K562 (cell line): ENCODE measurements at regions not wholly inside any gene's neighbourhood (a gene's known extent, or its start where the extent isn't known, plus 50 kb on each side); places are given as distances from the start of the nearest gene placed in this dataset.

Experiments used
- ATAC-seq: fragments of 200-7000 bp; cut with Tn5 transposase; 3 replicates; pipeline ENCODE4 v1.9.1; 2020; ENCODE audit warnings: moderate library complexity
- BruUV-seq: library from RNA; stranded (reverse); fragments of 400-500 nt; replicated peaks from 2 replicates; lab custom pipeline; 2021; lab: Mats Ljungman, UMichigan
- CTCF ChIA-PET: fragments of 300-600 bp; formaldehyde crosslinking; extraction: SDS; loops from one replicate; lab custom pipeline; 2021; ENCODE audit warnings: low intra/inter-chr PET ratio; lab: Yijun Ruan, JAX
- POLR2A ChIA-PET: fragments of 300-600, 350-650 bp; sonication (Branson Sonifier 250); formaldehyde crosslinking; extraction: SDS; loops from one replicate; lab custom pipeline; 2021; ENCODE audit warnings: antibody characterized with exemption, inconsistent platforms; lab: Yijun Ruan, JAX
- DNase-seq, 4 experiments: peaks; one replicate each; pipeline versions ENCODE4 v3.0.0 to v3.0.0-alpha.2; 2011 to 2018; ENCODE audit warnings: low spot score in 3 of 4, mixed read lengths in 3 of 4; ENCODE audit errors: extremely low read depth in 1 of 4
- FAIRE-seq: peaks from 2 replicates; lab custom pipeline; 2011; peaks lifted over from hg19 to GRCh38; lab: Jason Lieb, UNC
- H2AFZ ChIP-seq: 2 replicates; pipeline ENCODE4 v1.6.0; 2011; ENCODE audit warnings: low read depth, low read length, control low read depth, inconsistent platforms
- H3K27ac ChIP-seq: fragments of 200-600 bp; 3 replicates; pipeline ENCODE4 v1.8.0; 2011; ENCODE audit warnings: low read depth, mild to moderate bottlenecking, control low read depth, inconsistent platforms, low read length, moderate library complexity, mixed read lengths; ENCODE audit errors: extremely low read depth
- H3K27me3 ChIP-seq, 2 experiments: fragments of 300-600 bp in 1 of 2; 2 replicates in 1 of 2; 3 replicates in 1 of 2; pipeline versions ENCODE4 v1.6.0 to v1.8.0; 2011; ENCODE audit warnings: inconsistent platforms in 2 of 2, low read length in 2 of 2, mild to moderate bottlenecking in 1 of 2, mixed read lengths in 1 of 2, moderate library complexity in 1 of 2; ENCODE audit not compliant: control insufficient read depth in 2 of 2, insufficient read depth in 2 of 2
- H3K36me3 ChIP-seq: fragments of 300-600 bp; 3 replicates; pipeline ENCODE4 v1.8.0; 2011; ENCODE audit warnings: mild to moderate bottlenecking, low read length, inconsistent platforms; ENCODE audit not compliant: control insufficient read depth, insufficient read depth
- H3K4me1 ChIP-seq, 2 experiments: fragments of 200-600 bp in 1 of 2; replicated peaks in 1 of 2; 2 replicates in 1 of 2; 3 replicates in 1 of 2; pipeline versions ENCODE4 v1.5.1 to v1.8.0; 2011; ENCODE audit warnings: inconsistent platforms in 2 of 2, low read length in 2 of 2, mild to moderate bottlenecking in 1 of 2, mixed read lengths in 1 of 2, moderate library complexity in 1 of 2; ENCODE audit not compliant: control insufficient read depth in 2 of 2, insufficient read depth in 2 of 2
- H3K4me2 ChIP-seq: 2 replicates; pipeline ENCODE4 v1.6.1; 2011; ENCODE audit warnings: low read length, control low read depth, inconsistent platforms, mixed read lengths; ENCODE audit not compliant: insufficient read depth
- H3K4me3 ChIP-seq: fragments of 200-600 bp; sonication (generic), shearing (Covaris generic); 2 replicates; pipeline ENCODE4 v1.5.1; 2016; ENCODE audit warnings: control low read depth, inconsistent platforms
- H3K79me2 ChIP-seq: fragments of 200-600 bp; 3 replicates; pipeline ENCODE4 v1.8.0; 2011; ENCODE audit warnings: low read length, inconsistent platforms; ENCODE audit not compliant: control insufficient read depth, insufficient read depth
- H3K9ac ChIP-seq, 2 experiments: 2 replicates each; pipeline versions ENCODE4 v1.6.0 to v1.6.1; 2011; ENCODE audit warnings: low read depth in 2 of 2, low read length in 2 of 2, control low read depth in 1 of 2, inconsistent platforms in 1 of 2, mild to moderate bottlenecking in 1 of 2, mixed read lengths in 1 of 2; ENCODE audit not compliant: insufficient read depth in 1 of 2
- H3K9me1 ChIP-seq: one replicate; pipeline ENCODE4 v1.6.0; 2011; ENCODE audit warnings: inconsistent platforms, mild to moderate bottlenecking, low read length, moderate library complexity; ENCODE audit not compliant: control insufficient read depth, insufficient read depth
- H3K9me3 ChIP-seq: replicated peaks from 2 replicates; pipeline ENCODE4 v1.5.1; 2011; ENCODE audit warnings: low read depth, low read length, inconsistent platforms; ENCODE audit not compliant: control insufficient read depth, insufficient read depth
- H4K20me1 ChIP-seq: replicated peaks from 2 replicates; pipeline ENCODE4 v1.6.1; 2011; ENCODE audit warnings: low read length, inconsistent platforms, mixed read lengths; ENCODE audit not compliant: control insufficient read depth, insufficient read depth
- CBX2 ChIP-seq: fragments of 200-600 bp; sonication (generic); IDR thresholded peaks from one replicate; pipeline ENCODE4 v1.6.1; 2012; ENCODE audit warnings: mild to moderate bottlenecking, low read length, inconsistent platforms; ENCODE audit not compliant: insufficient read depth, poor library complexity, severe bottlenecking
- CREB1 ChIP-seq, 2 experiments: sonication (generic) in 1 of 2; formaldehyde crosslinking in 1 of 2; IDR thresholded peaks; 2 replicates each; pipeline versions ENCODE4 v1.6.1 to v1.8.0; 2012 to 2022; ENCODE audit warnings: inconsistent platforms in 1 of 2, mild to moderate bottlenecking in 1 of 2, missing genetic modification reagents in 1 of 2, moderate library complexity in 1 of 2
- DACH1 ChIP-seq: fragments of 450-650 bp; IDR thresholded peaks from 2 replicates; pipeline ENCODE4 v1.6.1; 2018; ENCODE audit not compliant: partially characterized antibody
- ESRRB ChIP-seq: fragments of 250-450 bp; sonication (Bioruptor Pico); IDR thresholded peaks from 2 replicates; pipeline ENCODE4 v1.5.0; 2020; ENCODE audit warnings: mild to moderate bottlenecking, moderate library complexity, borderline replicate concordance
- NUFIP1 ChIP-seq: fragments of 450-650 bp; IDR thresholded peaks from 2 replicates; pipeline ENCODE4 v1.6.1; 2018; ENCODE audit not compliant: partially characterized antibody
- RFX1 ChIP-seq: fragments of 450-650 bp; IDR thresholded peaks from 2 replicates; pipeline ENCODE4 v1.6.1; 2016; ENCODE audit warnings: mild to moderate bottlenecking, moderate library complexity
- WGBS: fragments of 100-300 bp; shearing (Covaris generic); methylation state at CpG from one replicate; pipeline ENCODE4 v1.1.6; 2016; ENCODE audit warnings: low coverage, mixed read lengths; ENCODE audit not compliant: insufficient coverage; ENCODE audit errors: missing lambda C conversion rate; 5-methylcytosine and 5-hydroxymethylcytosine counted together
- in situ Hi-C: fragments of 300-500 bp; cut with MboI; formaldehyde crosslinking; loops from 4 replicates; pipeline ENCODE4 v1.15.0; 2018; ENCODE audit warnings: inconsistent platforms, mixed read lengths
- intact Hi-C: fragments of 100-400 bp; cut with micrococcal nuclease; formaldehyde crosslinking; loops from 2 replicates; pipeline ENCODE4 v1.14.2; 2022
- TF ChIP-seq, protein P1 (sequence below), 2 experiments: fragments of 450-650 bp; IDR thresholded peaks; 2 replicates each; pipeline ENCODE4 v1.6.1; 2016; ENCODE audit warnings: mild to moderate bottlenecking in 2 of 2, borderline replicate concordance in 1 of 2, low read depth in 1 of 2, moderate library complexity in 1 of 2
- TF ChIP-seq, protein P2 (sequence below): sonication (generic); formaldehyde crosslinking; IDR thresholded peaks from 2 replicates; pipeline ENCODE4 v1.8.1; 2023; ENCODE audit warnings: mild to moderate bottlenecking, missing genetic modification reagents, moderate library complexity

DNA sequence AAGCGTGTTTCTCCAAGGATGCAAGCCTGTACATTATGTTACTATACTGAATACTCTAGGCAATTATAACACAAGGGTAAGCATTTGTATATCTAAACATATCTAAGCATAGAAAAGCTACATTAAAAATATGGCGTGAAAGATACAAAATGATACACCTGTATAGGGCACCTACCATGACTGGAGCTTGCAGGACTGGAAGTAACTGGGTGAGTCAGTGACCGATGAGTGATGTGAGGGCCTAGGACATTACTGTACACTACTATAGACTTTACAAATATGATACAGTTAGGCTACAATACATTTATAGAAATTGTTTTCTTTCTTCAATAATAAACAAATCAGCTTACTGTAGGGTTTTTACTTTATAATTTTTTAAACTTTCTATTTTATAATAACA lies 1127.2 kb upstream of the LRRN3 start:
- POLR2A ChIA-PET = no interaction called here
- CTCF ChIA-PET = no interaction called here

DNA sequence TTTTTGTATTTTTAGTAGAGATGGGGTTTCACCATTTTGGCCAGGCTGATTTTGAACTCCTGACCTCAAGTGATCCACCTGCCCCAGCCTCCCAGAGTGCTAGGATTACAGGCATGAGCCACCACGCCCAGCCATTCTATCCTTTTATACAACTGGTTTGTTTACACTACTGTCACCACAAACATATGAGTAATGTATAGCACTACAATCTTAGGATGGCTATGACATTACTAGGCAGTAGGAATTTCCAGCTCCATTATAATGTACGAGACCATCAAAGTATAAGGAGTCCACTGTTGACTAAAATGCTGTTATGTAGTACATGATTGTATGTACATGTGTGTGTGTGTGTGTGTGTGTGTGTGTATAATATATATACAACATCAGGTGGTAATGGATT lies 1126.1 kb upstream of the LRRN3 start:
- no peak for ATAC-seq
- TF ChIP-seq, protein P1, sequence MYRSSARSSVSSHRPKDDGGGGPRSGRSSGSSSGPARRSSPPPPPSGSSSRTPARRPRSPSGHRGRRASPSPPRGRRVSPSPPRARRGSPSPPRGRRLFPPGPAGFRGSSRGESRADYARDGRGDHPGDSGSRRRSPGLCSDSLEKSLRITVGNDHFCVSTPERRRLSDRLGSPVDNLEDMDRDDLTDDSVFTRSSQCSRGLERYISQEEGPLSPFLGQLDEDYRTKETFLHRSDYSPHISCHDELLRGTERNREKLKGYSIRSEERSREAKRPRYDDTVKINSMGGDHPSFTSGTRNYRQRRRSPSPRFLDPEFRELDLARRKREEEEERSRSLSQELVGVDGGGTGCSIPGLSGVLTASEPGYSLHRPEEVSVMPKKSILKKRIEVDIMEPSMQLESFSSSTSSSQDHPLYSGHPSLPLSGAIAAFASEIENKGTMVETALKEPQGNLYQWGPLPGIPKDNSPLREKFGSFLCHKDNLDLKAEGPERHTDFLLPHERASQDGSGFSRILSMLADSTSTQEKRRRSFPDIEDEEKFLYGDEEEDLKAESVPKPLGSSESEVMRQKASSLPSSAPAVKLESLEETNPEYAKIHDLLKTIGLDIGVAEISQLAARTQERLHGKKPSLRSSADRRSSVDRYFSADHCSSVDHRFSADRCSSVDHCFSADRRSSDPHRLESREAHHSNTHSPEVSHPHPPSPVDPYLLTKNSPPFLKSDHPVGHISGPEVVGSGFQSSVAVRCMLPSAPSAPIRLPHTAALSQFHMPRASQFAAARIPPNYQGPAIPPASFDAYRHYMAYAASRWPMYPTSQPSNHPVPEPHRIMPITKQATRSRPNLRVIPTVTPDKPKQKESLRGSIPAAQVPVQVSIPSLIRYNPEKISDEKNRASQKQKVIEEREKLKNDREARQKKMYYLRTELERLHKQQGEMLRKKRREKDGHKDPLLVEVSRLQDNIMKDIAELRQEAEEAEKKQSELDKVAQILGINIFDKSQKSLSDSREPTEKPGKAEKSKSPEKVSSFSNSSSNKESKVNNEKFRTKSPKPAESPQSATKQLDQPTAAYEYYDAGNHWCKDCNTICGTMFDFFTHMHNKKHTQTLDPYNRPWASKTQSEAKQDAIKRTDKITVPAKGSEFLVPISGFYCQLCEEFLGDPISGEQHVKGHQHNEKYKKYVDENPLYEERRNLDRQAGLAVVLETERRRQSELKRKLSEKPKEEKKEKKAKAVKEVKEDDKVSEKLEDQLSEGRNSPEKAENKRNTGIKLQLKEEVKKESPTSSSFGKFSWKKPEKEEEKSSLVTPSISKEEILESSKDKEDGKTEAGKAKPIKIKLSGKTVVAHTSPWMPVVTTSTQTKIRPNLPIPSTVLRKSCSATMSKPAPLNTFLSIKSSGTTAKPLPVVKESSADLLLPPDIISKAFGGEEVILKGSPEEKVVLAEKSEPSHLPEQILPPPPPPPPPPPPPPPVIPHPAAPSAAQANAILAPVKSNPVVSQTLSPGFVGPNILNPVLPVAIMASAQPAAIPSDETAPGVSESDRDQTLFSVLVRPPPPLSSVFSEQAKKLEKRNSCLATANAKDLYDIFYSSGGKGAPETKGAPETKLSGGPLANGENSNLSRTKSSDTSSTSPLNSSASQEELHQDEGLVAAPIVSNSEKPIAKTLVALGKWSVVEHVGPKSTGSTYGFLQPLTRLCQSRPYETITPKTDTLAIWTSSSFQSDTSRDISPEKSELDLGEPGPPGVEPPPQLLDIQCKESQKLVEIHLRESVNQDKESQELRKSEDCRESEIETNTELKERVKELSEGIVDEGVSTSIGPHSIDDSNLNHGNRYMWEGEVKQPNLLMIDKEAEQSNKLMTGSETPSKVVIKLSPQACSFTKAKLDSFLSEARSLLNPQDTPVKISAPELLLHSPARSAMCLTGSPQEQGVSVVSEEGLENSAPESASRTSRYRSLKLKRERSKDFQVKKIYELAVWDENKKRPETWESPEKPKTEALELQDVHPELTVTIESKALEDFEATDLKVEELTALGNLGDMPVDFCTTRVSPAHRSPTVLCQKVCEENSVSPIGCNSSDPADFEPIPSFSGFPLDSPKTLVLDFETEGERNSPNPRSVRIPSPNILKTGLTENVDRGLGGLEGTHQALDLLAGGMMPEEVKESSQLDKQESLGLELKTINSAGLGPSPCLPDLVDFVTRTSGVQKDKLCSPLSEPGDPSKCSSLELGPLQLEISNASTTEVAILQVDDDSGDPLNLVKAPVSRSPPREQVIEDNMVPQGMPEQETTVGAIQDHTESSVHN (IDR thresholded peaks at IDR 0.05; ENCODE audit: borderline replicate concordance in 1 of 2, low read depth in 1 of 2) = no peak
- no peak for TF ChIP-seq ESRRB (CRISPR knock-in tag)
- no peak for TF ChIP-seq NUFIP1
- TF ChIP-seq, protein P2, sequence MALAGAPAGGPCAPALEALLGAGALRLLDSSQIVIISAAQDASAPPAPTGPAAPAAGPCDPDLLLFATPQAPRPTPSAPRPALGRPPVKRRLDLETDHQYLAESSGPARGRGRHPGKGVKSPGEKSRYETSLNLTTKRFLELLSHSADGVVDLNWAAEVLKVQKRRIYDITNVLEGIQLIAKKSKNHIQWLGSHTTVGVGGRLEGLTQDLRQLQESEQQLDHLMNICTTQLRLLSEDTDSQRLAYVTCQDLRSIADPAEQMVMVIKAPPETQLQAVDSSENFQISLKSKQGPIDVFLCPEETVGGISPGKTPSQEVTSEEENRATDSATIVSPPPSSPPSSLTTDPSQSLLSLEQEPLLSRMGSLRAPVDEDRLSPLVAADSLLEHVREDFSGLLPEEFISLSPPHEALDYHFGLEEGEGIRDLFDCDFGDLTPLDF (CRISPR knock-in tag) = no peak
- TF ChIP-seq RFX1 = no peak
- no peak for TF ChIP-seq DACH1

More for the DNA sequence above, 1127.2 kb upstream of the LRRN3 start:
- no peaks in the 10 kb centered on the region for H3K36me3 ChIP-seq
- FAIRE-seq (no peak), DNase-seq (no peak)
- no peak overlapping the region for H2AFZ ChIP-seq
- no peaks in the 10 kb centered on the region for H3K9me1 ChIP-seq
- no peaks in the 10 kb centered on the region for H4K20me1 ChIP-seq
- no peak overlapping the region for H3K4me2 ChIP-seq
- BruUV-seq = no TSS peak
- no peaks in the 10 kb centered on the region for H3K27me3 ChIP-seq
- H3K9ac ChIP-seq = no peak overlapping the region
- no peak overlapping the region for H3K4me3 ChIP-seq
- no peak for TF ChIP-seq CREB1 (IDR thresholded peaks at IDR 0.05)
- TF ChIP-seq CREB1 (CRISPR knock-in tag; IDR thresholded peaks at IDR 0.05) = no peak
- TF ChIP-seq CBX2 = no peak
- TF ChIP-seq, all 486 proteins: peak for 0
- intact Hi-C loops = no loop called here
- 2% methylated on average over 3 of the region's 3 CpGs for WGBS
- ATAC-seq = no peak
- H3K4me1 ChIP-seq = no peaks in the 10 kb centered on the region
- H3K9me3 ChIP-seq = 0 out of 2 replicates have a peak, but pooled peaks cover 3% of the 10 kb centered on the region
- no peak overlapping the region for H3K27ac ChIP-seq
- in situ Hi-C loops = no loop called here
- no peaks in the 10 kb centered on the region for H3K79me2 ChIP-seq

More for the DNA sequence above, 1126.1 kb upstream of the LRRN3 start:
- in situ Hi-C loops (no loop called here), intact Hi-C loops (no loop called here)
- Histone ChIP-seq H3K79me2 (no peaks in the 10 kb centered on the region), H3K4me1 (no peaks in the 10 kb centered on the region), H3K27ac (no peak overlapping the region), H3K36me3 (no peaks in the 10 kb centered on the region), H3K4me3 (no peak overlapping the region), H3K9ac (no peak overlapping the region), H3K4me2 (no peak overlapping the region), H3K9me3 (0 out of 2 replicates have a peak, but pooled peaks cover 2% of the 10 kb centered on the region), H4K20me1 (no peaks in the 10 kb centered on the region), H3K9me1 (no peaks in the 10 kb centered on the region), H2AFZ (no peak overlapping the region), H3K27me3 (no peaks in the 10 kb centered on the region)
- BruUV-seq = no TSS peak
- ChIA-PET POLR2A (no interaction called here), CTCF (no interaction called here)
- DNase-seq = no peak
- no peak for FAIRE-seq
- WGBS = 0% methylated on average over 2 of the region's 2 CpGs
